GM21390 (cell line): ENCODE measurements at regions not wholly inside any gene's neighbourhood (a gene's known extent, or its start where the extent isn't known, plus 50 kb on each side); places are given as distances from the start of the nearest gene placed in this dataset.
"Not testable (repeated sequence)": the region's sequence is repeated elsewhere in the genome, so short reads cannot be mapped to it uniquely, and the experiment has no call there.

ENCODE experiments used
- ATAC-seq: cut with Tn5 transposase; IDR thresholded peaks from one replicate; pipeline ENCODE4 v1.9.1; 2021; ENCODE audit not compliant: unreplicated experiment

DNA sequence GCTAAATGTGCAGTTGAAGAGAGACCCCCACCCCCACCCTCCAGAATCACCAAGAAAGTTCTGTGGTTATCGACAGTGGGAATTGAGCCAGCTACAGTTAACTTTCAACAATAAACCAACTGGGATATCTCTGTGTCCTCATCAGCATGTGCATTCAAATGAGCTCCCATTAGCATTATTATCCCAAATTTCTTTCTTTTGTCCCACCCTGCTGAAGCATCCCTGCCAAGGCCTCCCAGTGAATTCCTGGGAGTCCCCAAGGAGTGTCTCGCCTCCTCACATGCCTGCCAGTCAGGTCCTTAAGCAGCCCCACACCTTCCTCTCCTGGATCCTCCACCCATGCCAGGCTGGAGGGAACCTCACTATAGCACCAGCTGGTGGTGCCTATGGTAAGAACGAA lies 422.1 kb upstream of the HNRNPA3 start:
- no peak for ATAC-seq

DNA sequence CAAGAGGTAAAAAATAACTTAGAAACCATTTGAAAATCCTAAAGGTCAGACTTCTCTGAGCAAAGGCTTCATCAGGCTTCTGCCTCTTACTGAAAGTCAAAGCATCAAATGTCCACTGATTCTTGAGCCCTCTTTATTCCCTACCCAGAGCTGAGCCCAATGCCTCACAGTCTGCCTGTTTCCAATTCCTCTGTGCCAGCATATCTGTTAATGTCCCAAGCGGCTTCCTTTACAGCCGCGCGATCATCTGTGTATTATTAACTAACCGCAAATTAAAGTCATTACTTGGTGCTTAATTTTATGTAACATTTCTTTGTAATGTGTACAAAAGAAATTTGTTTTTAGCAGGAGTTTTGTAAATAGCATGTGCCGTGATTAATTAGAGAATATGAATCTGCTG lies 418.8 kb upstream of the HNRNPA3 start:
- ATAC-seq: no peak

DNA sequence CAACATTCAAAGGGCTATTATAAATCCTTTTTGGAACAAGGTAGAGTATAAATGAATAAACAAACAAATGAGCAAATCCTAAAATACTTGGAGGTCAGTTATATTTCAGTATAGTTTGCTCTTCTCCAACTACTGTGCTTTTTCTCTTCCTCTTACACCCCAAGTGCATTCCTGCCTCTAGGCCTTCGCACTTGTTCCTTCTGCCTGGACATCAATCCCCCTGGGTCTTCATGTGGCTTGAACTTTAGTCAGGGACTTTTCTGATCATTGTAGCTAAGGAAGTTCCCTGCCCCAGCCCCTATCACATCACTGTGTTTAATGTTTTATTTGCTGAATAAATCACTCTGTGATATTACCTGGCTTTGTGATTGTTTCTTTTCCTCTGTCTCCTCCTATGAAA lies 418.2 kb upstream of the HNRNPA3 start:
- no peak for ATAC-seq

DNA sequence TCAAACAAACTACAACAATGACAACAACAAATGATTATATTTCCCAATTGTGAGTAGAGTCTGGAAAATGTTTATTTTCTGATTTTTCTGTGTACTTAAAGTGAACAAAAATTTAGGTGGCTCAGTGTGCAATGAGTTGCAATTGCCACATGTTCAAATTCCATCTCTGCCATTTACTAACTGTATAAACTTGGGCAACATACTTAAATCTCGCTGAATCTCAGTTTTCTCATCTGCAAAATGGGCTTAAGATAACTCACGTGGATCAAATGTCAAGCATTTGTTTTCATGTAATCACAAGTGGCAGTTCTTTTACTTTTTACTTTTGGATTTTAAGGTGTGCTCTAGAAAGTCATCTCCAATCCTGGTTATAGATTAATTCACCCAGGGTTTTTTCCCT lies 416.8 kb upstream of the HNRNPA3 start:
- no peak for ATAC-seq

DNA sequence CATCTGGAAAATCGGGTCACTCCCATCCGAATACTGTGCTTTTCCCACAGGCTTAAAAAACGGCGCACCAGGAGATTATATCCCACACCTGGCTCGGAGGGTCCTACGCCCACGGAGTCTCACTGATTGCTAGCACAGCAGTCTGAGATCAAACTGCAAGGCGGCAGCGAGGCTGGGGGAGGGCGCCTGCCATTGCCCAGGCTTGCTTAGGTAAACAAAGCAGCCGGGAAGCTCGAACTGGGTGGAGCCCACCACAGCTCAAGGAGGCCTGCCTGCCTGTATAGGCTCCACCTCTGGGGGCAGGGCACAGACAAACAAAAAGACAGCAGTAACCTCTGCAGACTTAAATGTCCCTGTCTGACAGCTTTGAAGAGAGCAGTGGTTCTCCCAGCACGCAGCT lies 415.9 kb upstream of the HNRNPA3 start:
- ATAC-seq: not testable (repeated sequence)

GRCh38 chr2:176804392-176804791 lies 408.2 kb upstream of the HNRNPA3 start:
- ATAC-seq: no peak

DNA sequence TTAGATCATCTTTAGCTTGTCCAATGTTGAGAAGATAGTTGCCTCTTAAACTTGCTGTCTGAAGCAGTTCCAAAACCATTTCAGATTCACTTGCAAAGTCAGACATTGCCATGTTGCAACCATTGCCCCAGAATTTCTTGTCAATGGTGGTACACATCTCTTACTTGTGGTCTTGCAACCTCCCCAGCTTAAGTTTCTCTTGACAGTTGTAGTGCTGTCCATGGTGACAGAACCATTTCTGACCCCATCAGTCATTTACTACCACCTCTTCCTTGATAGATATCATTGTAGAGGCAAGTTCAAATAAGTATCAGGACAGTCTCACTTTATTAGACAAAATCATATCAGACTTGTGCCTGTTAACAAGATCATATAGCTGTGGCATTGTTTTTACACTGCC lies 407.2 kb upstream of the HNRNPA3 start:
- ATAC-seq: no peak

DNA sequence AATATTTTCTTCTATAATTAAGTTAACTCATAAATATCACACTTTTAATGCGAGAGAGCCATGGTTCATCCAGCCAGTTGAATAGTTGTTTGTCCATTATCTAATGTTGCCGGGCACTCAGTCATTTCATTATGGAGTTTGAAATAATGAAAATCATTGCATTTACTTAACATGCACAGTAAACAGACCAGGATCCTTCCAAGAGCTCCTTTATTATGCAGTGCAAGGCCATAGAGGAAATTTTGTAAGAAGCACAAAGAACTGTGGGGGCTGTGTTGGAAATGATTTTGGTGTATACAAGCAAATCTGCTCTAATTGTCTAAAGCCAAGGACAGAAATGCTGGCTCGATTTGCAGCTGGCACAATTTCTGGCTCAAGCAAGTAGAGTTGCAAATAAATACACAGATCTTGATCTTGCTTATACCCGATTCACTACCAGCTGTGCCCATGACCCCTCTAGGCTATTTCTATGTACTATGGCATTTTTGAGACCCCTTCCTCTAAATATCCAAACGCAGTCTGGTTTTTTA lies 400.3 kb upstream of the HNRNPA3 start:
- no peak for ATAC-seq

- ATAC-seq: no peak
These were observed 399.4 kb upstream of the HNRNPA3 start for GRCh38 chr2:176813156-176813555.

DNA sequence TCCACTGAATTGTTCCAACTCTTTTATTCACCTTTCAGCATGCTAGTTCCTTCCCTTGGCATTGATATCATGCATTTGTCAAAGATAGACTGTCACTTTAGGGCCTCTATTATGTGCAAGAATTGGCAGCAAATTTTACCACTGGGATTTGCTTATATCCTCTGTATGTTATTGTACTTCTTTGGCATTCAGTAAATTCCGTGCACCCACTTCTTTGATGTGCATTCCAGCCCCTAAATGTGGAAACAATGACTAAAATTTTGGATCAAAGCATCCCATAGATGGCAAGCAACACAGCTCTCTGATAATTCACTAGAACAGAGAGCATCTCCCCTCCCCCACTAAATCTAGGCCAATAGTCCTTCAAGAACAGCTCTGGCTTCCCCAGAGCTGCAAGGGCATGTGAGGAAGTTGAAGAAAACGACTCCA lies 399.0 kb upstream of the HNRNPA3 start:
- no peak for ATAC-seq

DNA sequence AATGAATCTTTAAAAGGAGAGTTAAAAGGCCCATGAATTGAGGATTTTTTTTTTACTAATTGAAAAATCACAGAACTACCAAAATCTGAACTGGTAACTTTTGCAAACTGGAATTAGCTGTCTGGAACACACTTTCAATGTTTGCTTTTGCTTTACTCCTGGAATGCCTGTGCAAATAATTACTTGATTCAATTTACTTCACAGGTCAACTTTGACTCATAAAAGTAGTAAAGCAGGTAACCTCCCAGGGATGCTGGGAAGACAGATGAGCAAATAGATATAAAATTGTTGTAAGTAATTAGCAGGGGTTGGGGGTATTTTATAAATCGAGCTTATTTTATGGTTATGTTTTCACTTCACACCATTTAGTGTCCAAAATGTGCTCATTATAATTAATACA lies 398.3 kb upstream of the HNRNPA3 start:
- ATAC-seq: no peak

DNA sequence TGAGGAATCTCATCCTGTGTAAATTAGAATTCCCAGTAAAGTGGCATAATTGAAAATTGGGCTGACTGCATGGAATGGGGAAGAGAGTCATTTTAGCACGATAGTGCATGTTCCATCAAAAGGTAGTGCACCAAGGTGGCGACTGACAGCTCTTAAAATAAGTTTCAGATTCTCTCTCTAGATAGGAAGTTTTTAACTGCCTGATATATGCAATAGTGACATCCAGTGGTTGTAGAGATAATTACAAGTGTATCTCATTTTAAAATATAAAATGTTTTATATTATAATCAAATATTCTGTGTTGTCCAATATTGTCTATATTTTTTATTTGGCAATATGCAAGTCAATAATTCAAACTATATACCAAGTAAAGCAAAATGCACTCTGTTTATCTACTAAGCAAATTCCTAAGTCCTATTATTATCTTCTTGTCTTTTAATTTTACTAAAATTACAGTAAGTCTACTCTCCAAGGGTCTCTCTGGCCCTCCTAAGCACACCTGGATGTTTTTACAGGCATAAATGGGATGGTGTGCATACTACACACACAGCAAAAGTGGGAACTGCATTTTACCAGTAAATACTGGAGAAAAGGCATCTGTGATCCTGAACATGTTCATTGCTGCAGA lies 397.7 kb upstream of the HNRNPA3 start:
- ATAC-seq: no peak

DNA sequence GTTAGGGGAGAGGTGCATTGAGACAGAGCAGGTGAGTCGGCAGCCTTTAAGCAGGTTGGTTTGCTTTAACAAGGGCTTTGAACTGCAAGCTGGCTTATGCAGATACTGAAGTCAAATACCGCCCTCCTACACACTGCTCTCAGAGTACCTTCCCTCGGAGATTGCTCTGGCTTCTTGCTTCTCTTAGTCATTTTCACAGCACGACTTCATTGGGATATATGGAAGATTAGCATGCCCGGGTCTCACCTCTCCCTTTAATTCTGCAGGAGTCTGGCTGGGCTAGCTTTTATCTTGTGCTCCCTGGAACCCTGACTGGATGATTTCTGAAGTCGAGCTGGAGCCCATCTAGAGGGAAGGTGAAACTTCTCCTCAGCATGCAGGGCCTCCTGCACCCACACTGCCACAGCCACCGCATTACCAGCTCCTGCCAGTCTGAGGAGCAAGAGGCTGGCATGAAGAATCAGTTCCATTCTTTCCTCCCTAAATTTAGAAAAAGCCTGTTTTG lies 395.5 kb upstream of the HNRNPA3 start:
- no peak for ATAC-seq

GRCh38 chr2:176818076-176818475 lies 394.5 kb upstream of the HNRNPA3 start:
- no peak for ATAC-seq

GRCh38 chr2:176818617-176819016 lies 394.0 kb upstream of the HNRNPA3 start:
- no peak for ATAC-seq

DNA sequence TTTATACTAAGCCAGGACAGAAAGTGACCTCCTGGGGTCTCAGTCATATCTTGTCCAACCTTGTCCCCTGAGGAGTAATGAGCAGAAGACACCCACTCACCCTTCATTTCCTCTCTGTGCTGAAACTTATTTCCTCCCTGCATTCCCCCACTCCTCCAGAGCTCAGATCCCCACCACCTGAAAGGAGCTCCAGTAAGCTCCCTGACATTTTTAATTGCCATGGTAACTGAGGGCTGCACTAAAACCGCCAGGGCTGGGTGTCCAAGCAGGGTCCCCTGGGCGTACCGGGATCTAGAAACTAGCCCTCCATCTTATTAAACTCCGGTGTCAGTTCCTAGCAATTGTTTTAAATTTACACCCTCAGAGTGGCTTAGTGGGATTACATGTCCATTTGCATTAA lies 393.3 kb upstream of the HNRNPA3 start:
- no peak for ATAC-seq

- no peak for ATAC-seq
These were observed 392.1 kb upstream of the HNRNPA3 start for GRCh38 chr2:176820371-176820932.

DNA sequence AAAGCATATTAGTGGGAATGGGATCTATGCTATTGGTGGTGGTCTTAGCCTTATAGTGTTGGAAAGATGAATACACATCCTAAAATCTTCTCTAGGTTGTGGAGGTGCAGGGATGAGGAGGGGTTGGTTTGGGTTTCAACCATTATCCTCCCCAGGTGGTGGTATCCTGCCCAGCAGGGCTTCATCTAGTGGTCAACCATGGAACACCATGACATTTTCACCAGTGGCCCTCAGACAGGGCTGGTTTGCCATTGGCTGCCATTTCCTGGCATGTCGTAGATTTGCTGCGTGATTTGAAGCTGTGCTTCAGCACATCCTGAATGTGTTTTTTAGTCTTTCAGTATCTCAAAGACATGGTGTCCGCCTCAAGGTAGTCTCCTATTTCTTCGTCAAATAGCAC lies 391.2 kb upstream of the HNRNPA3 start:
- ATAC-seq: no peak

DNA sequence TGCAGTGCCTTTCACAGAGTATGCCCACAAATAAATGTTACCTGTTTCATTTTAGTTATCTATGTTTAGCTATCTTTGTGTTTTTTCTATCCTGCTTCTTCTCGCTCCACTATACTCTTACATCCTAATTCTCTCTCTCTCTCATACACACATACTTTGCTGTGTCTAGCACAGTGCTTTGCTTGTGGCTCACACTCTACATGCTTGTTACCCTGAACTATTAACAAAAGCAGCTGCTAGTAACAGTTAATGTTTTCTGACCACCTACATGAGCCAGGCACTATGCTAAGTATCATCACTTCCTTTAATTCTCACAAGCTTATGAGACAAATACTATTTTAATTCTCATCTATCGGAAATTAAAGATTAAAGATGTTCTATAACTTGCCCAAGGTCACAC lies 390.5 kb upstream of the HNRNPA3 start:
- no peak for ATAC-seq

DNA sequence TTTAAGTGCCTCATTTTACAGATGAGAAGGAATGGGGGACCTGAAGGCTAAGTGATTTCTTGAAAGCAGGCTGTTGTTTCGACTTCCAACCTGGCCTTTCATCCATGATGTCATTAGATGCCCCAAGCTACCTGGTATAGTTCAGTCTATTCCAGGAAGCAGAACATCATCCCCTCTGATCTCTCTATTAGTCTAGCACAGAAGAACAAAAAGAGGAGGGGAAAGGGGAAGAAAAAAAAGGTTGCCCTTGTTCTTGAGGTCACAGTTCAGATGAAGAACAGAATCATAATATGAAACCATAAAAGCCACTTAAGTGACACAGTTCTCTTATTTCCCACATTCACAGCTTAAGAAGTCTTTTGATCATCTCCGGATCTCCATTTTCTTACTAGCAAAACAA lies 386.2 kb upstream of the HNRNPA3 start:
- no peak for ATAC-seq

DNA sequence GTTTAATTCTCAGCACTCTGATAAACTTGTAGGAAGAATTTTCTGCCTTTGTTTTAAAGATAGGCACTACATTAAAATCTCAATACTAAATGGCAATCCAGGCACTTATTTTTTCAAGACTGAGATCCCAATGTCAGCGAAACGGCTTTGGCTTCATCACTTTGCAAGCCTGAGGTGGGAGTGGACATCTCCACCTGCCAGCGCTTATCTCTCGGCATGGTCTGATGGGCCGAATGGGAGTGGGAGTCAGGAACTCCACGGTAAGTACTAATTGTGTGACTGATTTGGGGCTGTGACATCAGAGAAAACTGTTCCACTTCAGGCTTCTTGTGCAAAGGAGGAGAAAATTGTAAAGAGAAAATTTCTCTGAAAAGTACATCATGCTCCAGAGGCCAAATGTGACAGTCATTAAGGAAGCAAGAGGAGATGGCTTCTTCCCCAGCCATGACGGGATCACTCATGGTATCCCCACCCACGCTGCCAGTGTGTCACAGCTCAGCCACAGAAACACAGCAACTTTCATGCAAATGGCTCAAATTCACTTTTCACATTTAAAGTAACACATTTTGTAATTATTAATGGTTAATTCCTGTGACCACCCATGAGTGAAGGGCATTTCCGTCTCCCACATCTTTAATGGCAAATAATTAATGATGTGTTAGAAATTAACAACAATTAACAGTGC lies 385.5 kb upstream of the HNRNPA3 start:
- ATAC-seq: no peak

GRCh38 chr2:176830362-176830761 lies 382.2 kb upstream of the HNRNPA3 start:
- no peak for ATAC-seq
